BJ (cell line): ENCODE measurements at regions not wholly inside any gene's neighbourhood (a gene's known extent, or its start where the extent isn't known, plus 50 kb on each side); places are given as distances from the start of the nearest gene placed in this dataset.

Experiments
- CTCF ChIA-PET: fragments of 350-600 bp; formaldehyde crosslinking; extraction: SDS; loops from one replicate; lab custom pipeline; 2021; ENCODE audit warnings: antibody characterized with exemption, inconsistent platforms; lab: Yijun Ruan, JAX
- POLR2A ChIA-PET: fragments of 300-600 bp; sonication (Branson Sonifier 250); formaldehyde crosslinking; extraction: SDS; loops from one replicate; lab custom pipeline; 2021; ENCODE audit warnings: antibody characterized with exemption; lab: Charles Lee
- DNase-seq: peaks from one replicate; pipeline ENCODE4 v3.0.0-alpha.2; 2011; ENCODE audit warnings: low read depth
- H3K27me3 ChIP-seq: 2 replicates; pipeline ENCODE4 v1.6.0; 2011; ENCODE audit warnings: low read length; ENCODE audit not compliant: control insufficient read depth, insufficient read depth
- H3K36me3 ChIP-seq: 2 replicates; pipeline ENCODE4 v1.5.1; 2011; ENCODE audit warnings: low read length; ENCODE audit not compliant: control insufficient read depth, insufficient read depth
- H3K4me3 ChIP-seq: 2 replicates; pipeline ENCODE4 v1.5.1; 2011; ENCODE audit warnings: low read depth, mild to moderate bottlenecking, control low read depth, low read length
- CTCF ChIP-seq: IDR thresholded peaks from 2 replicates; pipeline ENCODE4 v1.5.1; 2011; ENCODE audit warnings: low read depth, mild to moderate bottlenecking, control low read depth, inconsistent platforms, low read length, moderate library complexity; ENCODE audit not compliant: insufficient read depth

GRCh38 chr3:3503411-3503810, 295.8 kb upstream of the LRRN1 start:
- CTCF ChIA-PET = no interaction called here
- DNase-seq = no peak
- TF ChIP-seq CTCF = no peak
- POLR2A ChIA-PET = no interaction called here
- H3K36me3 ChIP-seq = no peaks in the 10 kb centered on the region
- H3K4me3 ChIP-seq = no peak overlapping the region
- no peaks in the 10 kb centered on the region for H3K27me3 ChIP-seq

GRCh38 chr3:3499987-3500386, 299.2 kb upstream of the LRRN1 start:
- no peak for DNase-seq
- TF ChIP-seq CTCF = no peak
- Histone ChIP-seq H3K36me3 (no peaks in the 10 kb centered on the region), H3K4me3 (no peak overlapping the region), H3K27me3 (no peaks in the 10 kb centered on the region)
- ChIA-PET POLR2A (no interaction called here), CTCF (no interaction called here)

- TF ChIP-seq CTCF = no peak
- Histone ChIP-seq H3K36me3 (no peaks in the 10 kb centered on the region), H3K4me3 (no peak overlapping the region), H3K27me3 (no peaks in the 10 kb centered on the region)
- CTCF ChIA-PET = no interaction called here
- no peak for DNase-seq
- POLR2A ChIA-PET = no interaction called here
Observed at GRCh38 chr3:3499012-3499562, 300.1 kb upstream of the LRRN1 start.

- ChIA-PET CTCF (no interaction called here), POLR2A (no interaction called here)
- no peak for TF ChIP-seq CTCF
- no peak overlapping the region for H3K4me3 ChIP-seq
- H3K36me3 ChIP-seq = no peaks in the 10 kb centered on the region
- H3K27me3 ChIP-seq = no peaks in the 10 kb centered on the region
- DNase-seq = no peak
Observed at GRCh38 chr3:3495611-3496010, 303.6 kb upstream of the LRRN1 start.

GRCh38 chr3:3476669-3477068, 297.2 kb upstream of the CRBN start:
- ChIA-PET CTCF (no interaction called here), POLR2A (no interaction called here)
- Histone ChIP-seq H3K4me3 (no peak overlapping the region), H3K27me3 (no peaks in the 10 kb centered on the region), H3K36me3 (no peaks in the 10 kb centered on the region)
- no peak for DNase-seq
- TF ChIP-seq CTCF = no peak
